GM18499 (cell line): ENCODE measurements at regions not wholly inside any gene's neighbourhood (a gene's known extent, or its start where the extent isn't known, plus 50 kb on each side); places are given as distances from the start of the nearest gene placed in this dataset.

Experiments
- ATAC-seq: cut with Tn5 transposase; IDR thresholded peaks from one replicate; pipeline ENCODE4 v1.9.1; 2021; ENCODE audit warnings: moderate number of reproducible peaks; ENCODE audit not compliant: insufficient read depth, unreplicated experiment

DNA sequence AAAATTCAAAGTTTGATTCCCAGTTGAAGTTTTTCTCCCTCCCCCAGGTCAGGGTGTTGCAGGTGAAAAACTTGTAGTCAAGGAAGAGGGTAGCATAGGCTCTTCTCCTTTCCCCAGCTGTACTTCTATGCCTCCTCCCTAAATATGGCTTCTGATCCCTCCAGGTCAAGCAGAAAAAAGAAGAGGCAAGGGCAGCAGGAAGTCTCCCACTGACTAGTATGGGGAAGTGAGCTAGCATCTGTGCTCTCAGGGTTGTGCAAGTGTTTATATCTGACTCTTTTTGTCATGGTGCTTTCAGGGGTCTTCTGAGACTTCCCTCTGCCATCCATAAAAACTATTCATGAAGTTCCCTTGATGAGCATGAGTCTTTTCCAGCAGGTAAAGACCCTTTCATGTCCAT, 76.0 kb downstream of the ATPSCKMT start:
- ATAC-seq: no peak

DNA sequence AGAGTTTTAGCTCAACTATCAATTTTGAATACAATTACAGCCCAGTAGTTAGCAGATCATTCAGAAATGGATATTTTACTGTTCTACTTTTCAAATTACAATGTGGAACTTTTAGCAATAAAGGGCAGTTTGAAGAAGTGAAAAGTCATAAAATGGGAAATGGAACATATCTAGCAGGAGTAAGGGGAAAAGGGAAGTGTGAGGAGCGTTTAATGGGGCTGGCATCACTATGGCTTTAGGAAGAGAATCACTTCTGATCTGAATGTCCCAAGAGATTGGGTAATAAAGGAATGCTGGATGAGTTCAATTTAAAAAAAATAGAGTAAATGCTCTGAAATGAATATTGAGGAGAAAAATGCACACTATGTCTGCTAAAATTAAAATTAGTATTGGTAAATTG, 77.4 kb downstream of the ATPSCKMT start:
- ATAC-seq: no peak

DNA sequence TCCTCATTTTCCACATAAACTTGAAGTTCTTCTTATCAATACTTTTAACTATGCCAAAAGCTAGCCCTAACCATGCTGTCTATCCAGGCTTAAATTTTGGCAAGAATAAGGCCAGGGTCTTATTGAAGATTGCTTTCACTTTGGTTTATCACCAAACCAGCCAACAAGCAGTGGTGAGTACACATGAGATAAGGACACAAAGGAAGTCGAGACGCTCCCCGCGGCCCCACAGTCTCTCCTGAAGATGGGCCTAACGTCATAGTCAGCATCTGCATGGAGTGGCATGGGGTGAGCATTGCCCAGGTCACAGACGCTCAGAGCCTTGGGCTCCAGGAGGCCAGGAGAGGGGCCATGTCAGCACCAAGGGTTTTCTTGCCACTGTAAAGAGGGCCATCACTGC, 80.3 kb downstream of the ATPSCKMT start:
- ATAC-seq: no peak

DNA sequence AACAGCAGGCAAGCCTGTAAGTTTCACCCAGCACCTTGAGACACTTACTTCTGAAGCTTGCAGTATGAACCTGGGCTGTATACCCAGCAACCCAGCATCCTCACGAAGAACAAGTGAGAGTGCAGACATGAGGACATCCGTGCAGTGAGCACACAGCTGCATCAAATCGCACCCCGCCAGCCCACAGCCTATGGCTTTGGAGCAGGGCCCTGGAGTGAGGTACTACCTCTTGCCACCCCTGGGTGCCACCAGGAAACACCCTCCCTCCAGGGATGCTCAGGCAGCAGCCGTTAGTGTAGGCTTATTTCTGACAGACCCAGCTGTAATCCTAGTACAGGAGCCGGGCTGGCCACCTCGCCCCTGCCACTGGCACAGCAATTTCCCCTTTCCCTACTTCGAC, 81.4 kb downstream of the ATPSCKMT start:
- ATAC-seq: no peak

DNA sequence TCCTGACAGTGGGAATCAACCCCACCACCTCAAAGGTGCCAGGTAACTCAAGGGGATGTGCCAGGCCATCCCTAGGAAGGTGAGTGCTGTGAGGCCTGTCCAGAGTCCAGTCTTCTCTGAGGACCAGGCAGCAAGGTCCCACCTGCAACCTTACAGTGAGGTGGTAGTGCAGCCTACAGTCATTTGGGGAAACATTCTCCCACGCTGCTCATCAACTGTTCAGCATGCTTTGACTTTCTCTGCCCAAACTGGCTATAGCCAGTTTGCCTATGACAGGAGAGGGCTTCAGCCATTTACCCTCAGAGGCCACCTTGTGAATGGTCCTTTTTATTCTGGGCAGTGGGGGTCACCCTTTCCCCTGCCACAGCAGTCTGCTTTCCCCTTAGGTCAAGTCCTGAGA, 81.9 kb downstream of the ATPSCKMT start:
- no peak for ATAC-seq

DNA sequence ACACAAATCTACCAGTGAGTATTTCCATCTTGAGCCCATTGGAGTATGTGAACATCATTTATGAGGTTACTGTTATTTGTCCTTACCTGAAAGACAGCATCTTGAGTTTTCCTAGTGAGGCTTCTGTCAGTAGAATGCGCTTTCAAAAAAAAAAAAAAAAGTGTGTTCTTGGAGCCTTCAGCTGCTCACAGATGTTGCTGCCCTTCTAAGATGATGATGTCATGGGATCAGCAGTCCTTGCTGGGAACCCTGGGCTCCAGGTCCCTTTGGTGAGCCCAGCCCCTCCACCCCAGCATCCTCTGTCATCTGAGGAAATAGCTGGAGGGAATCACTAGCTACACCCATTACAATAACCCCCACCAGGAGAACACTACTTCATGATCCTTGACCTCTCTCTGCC, 83.3 kb downstream of the ATPSCKMT start:
- no peak for ATAC-seq

DNA sequence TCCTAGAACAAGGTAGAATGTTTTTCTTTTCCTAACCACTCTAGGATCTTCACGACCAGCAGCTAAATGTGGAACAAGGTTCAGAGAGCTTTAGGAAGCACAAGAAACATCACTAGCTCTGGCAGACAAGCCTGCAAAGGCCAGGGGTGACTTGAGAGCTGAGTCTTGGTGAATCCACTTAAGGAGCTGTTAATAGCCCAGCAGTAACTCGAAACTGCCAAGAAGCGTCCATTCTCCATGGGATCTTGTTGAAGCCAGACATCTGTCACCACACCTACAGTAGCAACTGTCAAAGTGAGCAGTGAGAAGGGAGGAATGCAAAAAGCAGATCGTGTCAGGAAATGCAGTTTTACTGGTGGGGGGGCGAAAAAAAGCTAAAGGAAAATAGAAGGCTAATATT, 87.2 kb downstream of the ATPSCKMT start:
- ATAC-seq: no peak

DNA sequence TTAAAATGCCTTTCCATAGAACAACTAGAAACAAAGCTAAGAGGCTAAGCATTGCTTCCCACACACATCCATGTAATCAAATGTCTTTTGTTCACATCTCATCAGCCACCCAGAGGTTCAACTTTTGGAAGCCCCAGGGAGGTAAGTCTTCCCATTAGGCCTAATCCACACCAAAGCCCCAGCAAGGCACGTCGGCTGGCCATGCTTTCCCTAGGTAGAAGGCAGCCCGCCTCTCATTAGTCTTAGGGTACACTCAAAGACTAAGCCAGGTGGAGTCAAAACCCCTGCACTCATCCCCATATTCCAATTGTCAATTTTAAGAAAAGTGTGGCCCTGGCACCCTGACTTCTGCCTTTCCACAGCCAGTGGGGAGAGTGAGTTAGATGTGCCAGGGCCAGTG, 87.9 kb downstream of the ATPSCKMT start:
- ATAC-seq: no peak

DNA sequence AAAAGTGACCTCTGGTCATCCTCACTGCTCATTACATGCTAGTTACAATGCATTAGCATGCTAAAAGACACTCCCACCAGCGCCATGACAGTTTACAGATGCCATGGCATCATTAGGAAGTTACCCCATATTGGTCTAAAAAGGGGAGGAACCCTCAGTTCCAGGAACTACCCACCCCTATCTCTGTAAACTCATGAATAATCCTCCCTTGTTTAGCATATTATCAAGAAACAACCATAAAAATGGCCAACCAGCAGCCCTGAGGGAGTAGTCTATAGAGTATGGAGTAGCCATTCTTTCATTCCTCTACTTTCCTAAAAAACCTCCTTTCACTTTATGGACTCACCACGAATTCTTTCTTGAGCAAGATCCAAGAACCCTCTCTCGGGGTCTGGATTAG, 89.4 kb downstream of the ATPSCKMT start:
- no peak for ATAC-seq

DNA sequence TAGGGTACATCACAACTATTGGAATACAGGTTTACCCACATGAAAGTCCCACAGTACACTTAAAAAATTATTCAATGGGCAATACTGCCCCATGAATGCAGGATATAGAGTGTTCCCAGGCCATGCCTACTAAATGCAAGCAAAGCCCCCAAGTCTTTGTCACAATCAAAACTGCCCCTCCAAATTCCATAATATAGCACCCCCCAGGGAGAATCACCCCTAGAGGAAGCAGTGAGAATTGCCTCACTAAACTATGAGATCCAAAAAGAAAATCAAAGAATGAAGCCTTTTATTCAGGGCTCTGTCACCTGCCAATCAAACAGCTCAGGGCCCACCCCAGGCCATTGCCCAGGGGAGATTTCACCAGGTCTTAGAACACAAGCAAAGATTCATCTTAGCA, 90.8 kb downstream of the ATPSCKMT start:
- ATAC-seq: no peak

DNA sequence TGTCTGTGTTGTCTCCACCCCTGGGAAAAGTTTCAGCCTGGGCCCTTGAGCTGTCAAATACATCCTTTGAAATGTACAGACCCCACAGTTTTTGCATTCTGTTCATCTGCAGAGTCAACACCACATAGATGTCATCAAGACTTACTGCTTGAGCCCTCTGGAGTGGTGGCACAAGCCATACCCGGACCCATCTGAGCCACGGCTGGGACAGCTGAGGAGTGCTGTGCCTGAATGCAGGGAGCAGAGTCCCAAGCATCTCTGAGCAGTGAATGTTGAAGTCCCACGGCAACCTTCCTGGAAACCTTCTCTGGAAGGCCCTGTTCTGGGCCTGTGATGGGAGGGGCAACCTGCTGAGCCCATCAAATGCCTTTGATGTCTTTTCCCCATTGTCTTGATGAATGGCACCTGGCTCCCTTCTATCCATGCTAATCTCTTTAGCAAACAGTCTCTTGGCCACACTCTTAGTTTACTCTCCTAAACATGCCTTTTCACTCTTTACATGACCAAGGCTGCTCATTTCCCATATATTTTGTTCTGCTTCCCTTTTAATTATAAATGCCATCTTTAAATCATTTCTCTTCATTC, 92.5 kb downstream of the ATPSCKMT start:
- ATAC-seq: no peak

DNA sequence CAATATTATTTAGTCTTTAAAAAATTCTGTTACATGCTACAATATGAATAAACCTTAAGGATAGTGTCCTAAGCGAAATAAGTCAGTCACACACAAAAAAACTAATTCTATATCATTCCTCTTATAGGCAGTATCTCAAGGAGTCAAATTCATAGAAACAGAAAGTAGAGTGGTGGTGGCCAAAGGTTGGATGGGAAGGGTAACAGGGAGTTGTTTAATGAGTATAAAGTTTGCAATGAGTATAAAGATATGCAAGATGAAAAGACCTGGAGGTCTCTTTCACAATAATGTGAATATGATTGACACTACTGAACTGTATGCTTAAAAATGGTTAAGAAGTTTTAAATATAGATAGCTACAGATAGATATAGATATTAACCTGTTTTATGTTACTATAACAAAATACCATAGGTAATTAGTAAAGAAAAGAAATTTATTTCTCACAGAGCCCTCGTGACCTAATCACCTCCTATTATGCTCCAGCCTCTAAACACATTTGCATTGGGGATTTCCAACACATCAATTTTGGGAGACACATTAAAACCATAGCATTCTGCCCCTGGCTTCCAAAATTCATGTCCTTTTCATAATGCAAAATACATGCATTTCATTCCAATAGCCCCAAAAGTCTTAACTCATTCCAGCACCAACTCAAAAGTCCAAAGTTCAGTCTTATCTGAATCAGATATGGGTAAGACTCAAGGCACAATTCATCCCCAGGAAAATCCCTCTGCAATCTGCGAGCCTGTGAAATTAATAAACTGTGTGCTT, 93.6 kb downstream of the ATPSCKMT start:
- ATAC-seq: no peak

DNA sequence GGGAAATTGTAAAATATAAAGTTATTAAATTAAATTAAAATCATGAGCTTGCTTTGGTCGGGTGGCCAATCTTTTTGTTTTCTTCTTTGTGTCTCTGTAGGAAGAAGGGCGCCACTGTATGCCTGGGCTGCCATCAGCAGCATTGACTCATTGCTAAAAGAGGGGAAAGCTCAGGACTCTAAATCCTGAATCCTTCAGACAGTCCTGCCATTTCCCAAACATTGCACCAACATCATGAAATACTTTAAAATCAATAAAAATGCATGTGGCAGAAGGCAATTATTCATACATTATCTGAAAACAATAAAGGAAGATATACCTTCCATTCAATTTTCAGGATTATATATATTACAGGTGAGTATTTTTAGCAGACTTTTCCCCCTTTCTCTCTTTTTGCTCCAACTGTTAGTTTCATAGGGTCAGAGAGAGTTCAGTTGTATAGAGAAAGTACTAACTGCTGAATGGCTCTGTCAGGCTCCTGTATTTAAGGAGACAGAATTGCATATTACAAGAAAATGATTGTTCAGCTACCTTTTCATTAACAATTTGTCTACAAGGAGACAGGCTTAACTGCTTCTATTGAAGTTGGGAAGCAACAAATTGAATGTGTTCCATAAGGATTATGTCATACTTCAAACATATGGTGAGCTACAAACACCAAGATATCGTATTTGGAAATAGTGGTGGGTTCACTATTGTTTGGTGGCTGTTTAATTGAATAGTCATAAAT, 95.7 kb downstream of the ATPSCKMT start:
- no peak for ATAC-seq

DNA sequence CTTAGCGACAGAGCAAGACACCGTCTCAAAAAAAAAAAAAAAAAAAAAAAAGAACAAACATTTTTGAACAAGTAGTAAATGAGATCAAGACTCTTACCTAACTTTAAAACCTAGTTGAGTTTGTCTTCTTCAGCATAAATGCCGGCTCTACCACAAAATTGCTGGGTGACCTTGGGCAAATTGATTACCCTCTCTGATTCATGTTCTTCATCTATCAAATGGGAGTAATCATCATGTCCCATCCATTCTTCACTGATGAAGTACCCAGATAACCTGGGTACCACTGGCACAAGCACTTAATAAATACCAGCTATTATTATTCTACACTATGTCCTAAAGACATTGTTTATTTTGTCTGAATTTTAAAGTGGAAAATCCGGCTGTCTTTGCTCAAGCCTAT, 96.3 kb downstream of the ATPSCKMT start:
- no peak for ATAC-seq

DNA sequence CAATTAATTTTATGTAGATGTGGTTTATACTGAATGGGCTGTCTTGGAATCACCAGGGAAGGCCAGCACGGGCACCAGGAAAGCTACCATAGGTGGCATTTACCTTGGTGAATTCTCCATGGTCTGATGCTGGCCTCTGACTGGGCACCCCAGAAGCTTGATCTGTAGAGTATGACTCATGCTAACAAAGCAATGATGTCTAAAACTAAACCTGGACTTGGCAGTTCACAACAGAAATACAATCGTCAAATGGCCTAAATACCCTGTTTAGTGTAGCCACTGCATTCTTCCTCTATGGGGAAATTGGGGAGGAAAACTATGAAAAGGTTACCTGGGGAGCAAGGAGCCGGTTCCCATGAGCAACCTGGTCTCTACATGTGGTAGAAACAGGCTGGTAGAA, 98.0 kb downstream of the ATPSCKMT start:
- ATAC-seq: no peak

DNA sequence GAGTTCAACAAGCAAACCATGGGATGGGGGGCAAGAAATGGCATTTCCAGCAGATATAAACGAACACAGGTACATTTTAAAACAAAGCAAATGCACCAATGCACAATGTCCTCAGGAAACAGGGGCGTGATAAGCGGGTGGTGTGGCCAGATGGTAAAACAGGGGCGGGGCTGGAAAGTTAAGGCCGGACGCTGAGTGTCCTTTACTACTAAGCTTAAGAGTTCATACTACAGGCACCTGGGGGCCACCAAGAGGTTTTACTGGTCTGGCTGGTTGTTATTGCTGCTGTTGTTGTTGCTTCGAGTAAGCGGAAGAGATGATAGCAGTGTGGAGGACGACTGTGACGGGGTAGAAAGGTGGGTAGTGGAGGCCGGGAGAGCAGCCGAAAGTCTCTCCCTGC, 99.8 kb downstream of the ATPSCKMT start:
- ATAC-seq: no peak

DNA sequence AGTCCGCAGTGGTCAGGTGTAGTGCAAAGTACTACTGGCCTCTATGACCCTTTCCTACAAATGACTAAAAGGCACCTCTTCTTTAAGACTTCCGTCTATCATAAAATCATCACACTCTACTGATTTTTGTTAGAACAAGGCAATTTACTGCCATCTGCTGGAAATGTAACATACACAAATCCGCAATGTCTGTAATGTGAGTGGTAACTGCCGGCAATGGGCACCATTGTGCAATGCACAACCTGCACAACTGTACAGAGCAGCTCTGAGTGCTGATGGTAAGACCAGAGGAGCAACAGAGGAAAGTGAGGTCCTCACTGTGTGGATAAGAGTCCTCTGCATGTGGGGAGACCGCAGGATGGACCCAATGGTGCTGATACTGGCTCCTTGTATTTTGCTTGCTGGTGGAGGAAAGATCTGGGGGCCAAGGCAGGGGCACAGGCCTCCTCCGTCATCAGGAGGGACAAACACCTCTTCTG, 103.7 kb downstream of the ATPSCKMT start:
- no peak for ATAC-seq

DNA sequence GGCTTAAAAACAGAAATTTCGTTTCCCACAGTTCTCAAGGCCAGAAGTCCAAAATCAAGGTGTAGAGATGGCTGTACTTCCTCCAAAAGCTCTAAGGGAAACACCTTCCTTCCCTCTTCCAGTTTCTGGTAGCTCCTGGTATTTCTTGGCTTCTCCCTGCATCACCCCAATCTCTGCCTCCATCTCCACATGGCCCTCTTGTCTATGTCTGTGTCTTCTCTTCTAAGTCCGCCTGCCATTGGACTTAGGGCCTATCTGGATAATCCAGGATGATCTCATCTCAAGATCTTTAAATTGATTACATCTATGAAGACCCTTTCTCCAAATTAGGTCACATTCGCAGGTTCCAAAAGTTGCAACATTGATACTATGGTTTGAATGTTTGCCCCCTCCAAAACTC, 105.6 kb downstream of the ATPSCKMT start:
- no peak for ATAC-seq

DNA sequence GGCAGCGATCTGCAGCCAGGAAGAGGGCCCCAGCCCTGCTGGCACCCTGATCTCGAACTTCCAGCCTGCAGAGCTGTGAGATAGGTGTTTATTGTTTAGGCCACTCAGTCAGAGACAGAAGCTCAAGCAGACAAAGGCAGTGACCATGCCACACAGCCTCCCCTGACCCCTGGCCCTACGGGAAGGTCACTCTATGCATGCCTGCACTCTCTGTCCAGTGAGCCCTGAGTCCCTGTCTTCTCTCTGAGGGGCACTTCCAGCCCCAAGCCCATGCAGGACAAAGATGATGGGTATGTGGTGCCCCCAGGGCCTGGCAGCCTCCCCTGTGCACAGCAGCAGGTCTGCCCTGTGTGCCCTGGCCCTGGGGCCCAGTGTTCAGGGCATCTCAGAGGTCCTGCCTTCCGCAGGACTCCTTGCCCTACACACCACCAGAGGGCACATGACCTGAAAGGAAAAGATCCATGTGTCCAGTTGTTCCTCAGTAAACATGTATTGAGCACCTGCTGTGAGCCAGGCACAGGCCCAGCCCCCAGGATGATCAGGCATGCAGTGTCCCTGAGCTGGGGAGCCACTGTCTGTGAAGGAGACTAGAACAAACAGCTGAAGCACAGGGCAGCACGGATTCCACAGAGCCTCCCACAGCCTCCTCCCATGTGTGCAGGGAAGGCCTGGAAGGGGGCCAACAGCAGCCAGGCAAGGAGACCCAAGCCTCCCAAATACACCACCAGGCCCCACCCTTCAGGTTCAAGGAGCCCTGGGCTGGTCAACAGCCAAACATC, 109.3 kb downstream of the ATPSCKMT start:
- no peak for ATAC-seq

DNA sequence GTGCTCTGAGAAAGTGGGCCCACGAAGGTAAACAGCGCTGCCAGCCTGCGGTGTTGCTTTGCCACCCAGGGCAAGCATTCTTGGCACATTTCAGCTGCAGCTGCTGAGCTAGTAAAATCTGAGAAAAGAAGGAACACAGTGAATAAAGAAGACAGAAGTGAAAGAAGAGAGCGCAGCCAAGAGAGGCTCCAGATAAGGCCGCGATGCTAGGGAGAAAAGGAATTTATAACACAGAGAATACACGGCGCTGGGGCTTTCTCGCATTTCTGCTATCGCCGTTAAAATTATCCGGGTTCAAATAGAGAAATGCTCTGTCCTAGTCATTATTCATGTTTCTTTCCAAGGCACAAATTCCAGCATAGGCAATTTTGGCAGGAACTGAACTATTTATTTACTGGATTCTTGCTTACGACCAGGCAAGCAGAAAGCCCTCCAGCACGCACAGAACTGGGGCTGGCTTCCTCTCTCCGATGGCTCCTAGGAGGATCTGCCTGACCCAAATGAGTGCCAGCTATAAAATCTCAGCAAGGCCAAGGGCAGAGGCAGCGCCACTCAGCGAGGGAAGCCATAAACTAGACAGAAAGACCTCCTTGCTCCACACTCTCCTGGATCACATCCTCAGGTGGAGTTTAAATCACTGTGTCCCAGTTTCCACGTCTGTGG, 111.2 kb downstream of the ATPSCKMT start:
- ATAC-seq: no peak
